IPS DF 6.9 (cell line): ENCODE measurements at regions not wholly inside any gene's neighbourhood (a gene's known extent, or its start where the extent isn't known, plus 50 kb on each side); places are given as distances from the start of the nearest gene placed in this dataset.
"Not testable (repeated sequence)": the region's sequence is repeated elsewhere in the genome, so short reads cannot be mapped to it uniquely, and the experiment has no call there.

Experiments
- DNase-seq: peaks from one replicate; pipeline ENCODE4 v3.0.0-alpha.2; 2013; ENCODE audit warnings: low read depth, low spot score
- H3K27ac ChIP-seq: one replicate; pipeline ENCODE4 v1.5.1; 2013; ENCODE audit warnings: low read length, control low read depth
- H3K27me3 ChIP-seq: 2 replicates; pipeline ENCODE4 v1.6.1; 2013; ENCODE audit warnings: mild to moderate bottlenecking, low read length; ENCODE audit not compliant: control insufficient read depth, insufficient read depth
- H3K36me3 ChIP-seq: 2 replicates; pipeline ENCODE4 v1.6.1; 2013; ENCODE audit warnings: low read length; ENCODE audit not compliant: control insufficient read depth, insufficient read depth
- H3K4me1 ChIP-seq: 2 replicates; pipeline ENCODE4 v1.6.1; 2013; ENCODE audit warnings: low read length; ENCODE audit not compliant: control insufficient read depth, insufficient read depth
- H3K4me3 ChIP-seq: 2 replicates; pipeline ENCODE4 v1.5.1; 2013; ENCODE audit warnings: mild to moderate bottlenecking, low read length
- H3K9me3 ChIP-seq: 2 replicates; pipeline ENCODE4 v1.6.1; 2013; ENCODE audit warnings: low read length, inconsistent platforms; ENCODE audit not compliant: control insufficient read depth, insufficient read depth
- WGBS: extraction: QIAGEN DNeasy Blood & Tissue Kit; methylation state at CpG from one replicate; pipeline ENCODE4 v1.1.7; 2013; ENCODE audit warnings: mixed read lengths, missing lambda C conversion rate; ENCODE audit not compliant: insufficient read length, insufficient coverage; 5-methylcytosine and 5-hydroxymethylcytosine counted together

GRCh38 chr11:122197066-122197987 lies 81.3 kb upstream of the BLID start:
- Histone ChIP-seq H3K4me3 (no peak overlapping the region), H3K9me3 (no peaks in the 10 kb centered on the region), H3K36me3 (no peaks in the 10 kb centered on the region), H3K27me3 (no peaks in the 10 kb centered on the region), H3K4me1 (no peaks in the 10 kb centered on the region), H3K27ac (no peak overlapping the region)
- 100% methylated on average over 3 of the region's 11 CpGs for WGBS
- DNase-seq = no peak

- Histone ChIP-seq H3K9me3 (no peaks in the 10 kb centered on the region), H3K27me3 (no peaks in the 10 kb centered on the region), H3K27ac (no peak overlapping the region), H3K4me3 (no peak overlapping the region), H3K36me3 (no peaks in the 10 kb centered on the region), H3K4me1 (no peaks in the 10 kb centered on the region)
- no CpG with 5 or more reads among the region's 3 CpGs for WGBS
- no peak for DNase-seq
Measured at GRCh38 chr11:122195790-122196189, 79.8 kb upstream of the BLID start.

- H3K27ac ChIP-seq, H3K36me3 ChIP-seq, H3K4me1 ChIP-seq, DNase-seq, H3K9me3 ChIP-seq, H3K4me3 ChIP-seq, H3K27me3 ChIP-seq: not testable (repeated sequence)
- WGBS = no CpG with 5 or more reads among the region's 5 CpGs
Measured at GRCh38 chr11:122193881-122194480, 78.0 kb upstream of the BLID start.

- DNase-seq = no peak
- Histone ChIP-seq H3K9me3 (no peaks in the 10 kb centered on the region), H3K27ac (no peak overlapping the region), H3K4me1 (no peaks in the 10 kb centered on the region), H3K4me3 (no peak overlapping the region), H3K27me3 (no peaks in the 10 kb centered on the region), H3K36me3 (no peaks in the 10 kb centered on the region)
- WGBS = no CpG with 5 or more reads among the region's 1 CpG
Measured at GRCh38 chr11:122193457-122193856, 77.4 kb upstream of the BLID start.

- H3K36me3 ChIP-seq = no peaks in the 10 kb centered on the region
- H3K27ac ChIP-seq = no peak overlapping the region
- DNase-seq = no peak
- H3K4me1 ChIP-seq = no peaks in the 10 kb centered on the region
- WGBS = no CpG with 5 or more reads among the region's 3 CpGs
- no peak overlapping the region for H3K4me3 ChIP-seq
- no peaks in the 10 kb centered on the region for H3K9me3 ChIP-seq
- no peaks in the 10 kb centered on the region for H3K27me3 ChIP-seq
Measured at GRCh38 chr11:122192634-122193255, 76.7 kb upstream of the BLID start.

- no peak for DNase-seq
- H3K27ac ChIP-seq = no peak overlapping the region
- H3K4me1 ChIP-seq = no peaks in the 10 kb centered on the region
- no peaks in the 10 kb centered on the region for H3K36me3 ChIP-seq
- H3K4me3 ChIP-seq = no peak overlapping the region
- WGBS = no CpG with 5 or more reads among the region's 2 CpGs
- no peaks in the 10 kb centered on the region for H3K27me3 ChIP-seq
- H3K9me3 ChIP-seq = no peaks in the 10 kb centered on the region
Measured at GRCh38 chr11:122190768-122191167, 74.8 kb upstream of the BLID start.

- WGBS = no CpG with 5 or more reads among the region's 2 CpGs
- H3K36me3 ChIP-seq = no peaks in the 10 kb centered on the region
- H3K4me1 ChIP-seq = no peaks in the 10 kb centered on the region
- no peaks in the 10 kb centered on the region for H3K9me3 ChIP-seq
- no peaks in the 10 kb centered on the region for H3K27me3 ChIP-seq
- DNase-seq = no peak
- no peak overlapping the region for H3K4me3 ChIP-seq
- H3K27ac ChIP-seq = no peak overlapping the region
Measured at GRCh38 chr11:122189229-122189628, 73.2 kb upstream of the BLID start.

- Histone ChIP-seq H3K27ac (no peak overlapping the region), H3K27me3 (no peaks in the 10 kb centered on the region), H3K36me3 (no peaks in the 10 kb centered on the region), H3K4me1 (no peaks in the 10 kb centered on the region), H3K9me3 (no peaks in the 10 kb centered on the region), H3K4me3 (no peak overlapping the region)
- no peak for DNase-seq
- WGBS = no CpG with 5 or more reads among the region's 9 CpGs
Measured at GRCh38 chr11:122187373-122188165, 71.6 kb upstream of the BLID start.

- WGBS = no CpG with 5 or more reads among the region's 3 CpGs
- H3K4me3 ChIP-seq = no peak overlapping the region
- DNase-seq = no peak
- H3K4me1 ChIP-seq = no peaks in the 10 kb centered on the region
- no peak overlapping the region for H3K27ac ChIP-seq
- no peaks in the 10 kb centered on the region for H3K36me3 ChIP-seq
- H3K9me3 ChIP-seq = no peaks in the 10 kb centered on the region
- H3K27me3 ChIP-seq = no peaks in the 10 kb centered on the region
Measured at GRCh38 chr11:122186439-122187080, 70.5 kb upstream of the BLID start.

GRCh38 chr11:122183933-122184332 lies 67.9 kb upstream of the BLID start:
- no peak overlapping the region for H3K4me3 ChIP-seq
- H3K27ac ChIP-seq = no peak overlapping the region
- no peaks in the 10 kb centered on the region for H3K9me3 ChIP-seq
- H3K4me1 ChIP-seq = no peaks in the 10 kb centered on the region
- no peak for DNase-seq
- no peaks in the 10 kb centered on the region for H3K36me3 ChIP-seq
- H3K27me3 ChIP-seq = no peaks in the 10 kb centered on the region
